ENCODE measurements at regions not wholly inside any gene's neighbourhood (a gene's known extent, or its start where the extent isn't known, plus 50 kb on each side); places are given as distances from the start of the nearest gene placed in this dataset.
A peak's percentile ranks its signal among the peaks of the same experiment; 100 is the strongest.

GRCh38 chr18:51857989-51858388, 482.0 kb upstream of the DCC start:
- no peaks in the 10 kb centered on the region for H3K27me3 ChIP-seq (ENCODE audit: control insufficient read depth, insufficient read depth, low read length)
- no peak overlapping the region for H3K4me3 ChIP-seq (ENCODE audit: low read depth, low read length)
- DNase-seq (ENCODE audit: low read depth), result peak; percentile 35
- TF ChIP-seq CTCF (IDR thresholded peaks at IDR 0.05; ENCODE audit: insufficient read depth, low read length, poor library complexity, severe bottlenecking), result no peak
- no peaks in the 10 kb centered on the region for H3K36me3 ChIP-seq (ENCODE audit: control insufficient read depth, insufficient read depth, low read length)

- Histone ChIP-seq H3K27me3 (ENCODE audit: control insufficient read depth, insufficient read depth, low read length) (no peaks in the 10 kb centered on the region), H3K36me3 (ENCODE audit: control insufficient read depth, insufficient read depth, low read length) (no peaks in the 10 kb centered on the region), H3K4me3 (ENCODE audit: low read depth, low read length) (no peak overlapping the region)
- DNase-seq (ENCODE audit: low read depth), result peak; percentile 34
- no peak for TF ChIP-seq CTCF (IDR thresholded peaks at IDR 0.05; ENCODE audit: insufficient read depth, low read length, poor library complexity, severe bottlenecking)
Measured at GRCh38 chr18:51861046-51861445, 479.0 kb upstream of the DCC start.

- H3K27me3 ChIP-seq (ENCODE audit: control insufficient read depth, insufficient read depth, low read length), result no peaks in the 10 kb centered on the region
- H3K4me3 ChIP-seq (ENCODE audit: low read depth, low read length), result no peak overlapping the region
- TF ChIP-seq CTCF (IDR thresholded peaks at IDR 0.05; ENCODE audit: insufficient read depth, low read length, poor library complexity, severe bottlenecking), result no peak
- no peak for DNase-seq (ENCODE audit: low read depth)
- no peaks in the 10 kb centered on the region for H3K36me3 ChIP-seq (ENCODE audit: control insufficient read depth, insufficient read depth, low read length)
Measured at GRCh38 chr18:51862051-51862715, 477.8 kb upstream of the DCC start.

GRCh38 chr18:51864219-51864965, 475.6 kb upstream of the DCC start:
- TF ChIP-seq CTCF (IDR thresholded peaks at IDR 0.05; ENCODE audit: insufficient read depth, low read length, poor library complexity, severe bottlenecking), result no peak
- no peaks in the 10 kb centered on the region for H3K36me3 ChIP-seq (ENCODE audit: control insufficient read depth, insufficient read depth, low read length)
- no peaks in the 10 kb centered on the region for H3K27me3 ChIP-seq (ENCODE audit: control insufficient read depth, insufficient read depth, low read length)
- DNase-seq (ENCODE audit: low read depth), result no peak
- no peak overlapping the region for H3K4me3 ChIP-seq (ENCODE audit: low read depth, low read length)

GRCh38 chr18:51865538-51865937, 474.5 kb upstream of the DCC start:
- no peak for TF ChIP-seq CTCF (IDR thresholded peaks at IDR 0.05; ENCODE audit: insufficient read depth, low read length, poor library complexity, severe bottlenecking)
- Histone ChIP-seq H3K4me3 (ENCODE audit: low read depth, low read length) (no peak overlapping the region), H3K36me3 (ENCODE audit: control insufficient read depth, insufficient read depth, low read length) (no peaks in the 10 kb centered on the region), H3K27me3 (ENCODE audit: control insufficient read depth, insufficient read depth, low read length) (no peaks in the 10 kb centered on the region)
- DNase-seq (ENCODE audit: low read depth), result no peak

All from kidney epithelial cell (primary cell).